ENCODE measurements at regions not wholly inside any gene's neighbourhood (a gene's known extent, or its start where the extent isn't known, plus 50 kb on each side); places are given as distances from the start of the nearest gene placed in this dataset.
"Not testable (repeated sequence)": the region's sequence is repeated elsewhere in the genome, so short reads cannot be mapped to it uniquely, and the experiment has no call there.

- TF ChIP-seq RCOR1 (conservative IDR thresholded peaks at IDR 0.05; ENCODE audit: low read depth, low read length); CTCF (IDR thresholded peaks at IDR 0.05 in 2 of 3, conservative IDR thresholded peaks at IDR 0.05 in 1 of 3; ENCODE audit: control insufficient read depth in 2 of 3, extremely low read depth in 1 of 3, insufficient read depth in 1 of 3, low read depth in 3 of 3, low read length in 3 of 3); USF2 (IDR thresholded peaks at IDR 0.05; ENCODE audit: borderline replicate concordance, low read depth, low read length); TAF1 (IDR thresholded peaks at IDR 0.05; ENCODE audit: borderline replicate concordance, low read depth, low read length); TCF7 (IDR thresholded peaks at IDR 0.05; ENCODE audit: borderline replicate concordance); CBX5 (IDR thresholded peaks at IDR 0.05; ENCODE audit: low read depth); IRF3 (IDR thresholded peaks at IDR 0.05); PAX8 (IDR thresholded peaks at IDR 0.05); MXI1 (IDR thresholded peaks at IDR 0.05; ENCODE audit: low read depth, low read length); SMAD1 (IDR thresholded peaks at IDR 0.05; ENCODE audit: low read depth, partially characterized antibody): not testable (repeated sequence)
Observed at GRCh38 chr6:16039892-16040627, 88.8 kb upstream of the MYLIP start.

Measured in GM12878 (cell line).